ENCODE measurements at regions not wholly inside any gene's neighbourhood (a gene's known extent, or its start where the extent isn't known, plus 50 kb on each side); places are given as distances from the start of the nearest gene placed in this dataset.

DNA sequence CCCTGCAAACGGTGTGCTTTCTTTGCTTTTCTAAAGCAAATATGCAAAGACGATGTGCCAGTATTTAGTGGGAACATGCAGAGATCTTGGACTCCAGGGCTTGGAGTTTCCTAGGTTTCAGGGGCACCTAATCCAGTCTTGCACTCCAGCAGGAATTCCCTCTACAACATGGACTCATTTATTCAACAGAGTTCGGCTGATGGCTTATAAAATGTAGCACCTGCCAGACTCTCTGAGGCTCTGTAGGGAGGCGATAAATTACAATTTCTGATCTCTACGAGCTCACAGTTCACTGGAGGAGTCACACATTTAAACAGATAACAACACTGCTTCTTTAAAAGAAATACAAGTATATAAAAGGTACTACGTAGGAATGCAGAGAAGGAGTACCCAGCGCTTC lies 143.7 kb downstream of the FGF9 start:
- TF ChIP-seq, protein P1, sequence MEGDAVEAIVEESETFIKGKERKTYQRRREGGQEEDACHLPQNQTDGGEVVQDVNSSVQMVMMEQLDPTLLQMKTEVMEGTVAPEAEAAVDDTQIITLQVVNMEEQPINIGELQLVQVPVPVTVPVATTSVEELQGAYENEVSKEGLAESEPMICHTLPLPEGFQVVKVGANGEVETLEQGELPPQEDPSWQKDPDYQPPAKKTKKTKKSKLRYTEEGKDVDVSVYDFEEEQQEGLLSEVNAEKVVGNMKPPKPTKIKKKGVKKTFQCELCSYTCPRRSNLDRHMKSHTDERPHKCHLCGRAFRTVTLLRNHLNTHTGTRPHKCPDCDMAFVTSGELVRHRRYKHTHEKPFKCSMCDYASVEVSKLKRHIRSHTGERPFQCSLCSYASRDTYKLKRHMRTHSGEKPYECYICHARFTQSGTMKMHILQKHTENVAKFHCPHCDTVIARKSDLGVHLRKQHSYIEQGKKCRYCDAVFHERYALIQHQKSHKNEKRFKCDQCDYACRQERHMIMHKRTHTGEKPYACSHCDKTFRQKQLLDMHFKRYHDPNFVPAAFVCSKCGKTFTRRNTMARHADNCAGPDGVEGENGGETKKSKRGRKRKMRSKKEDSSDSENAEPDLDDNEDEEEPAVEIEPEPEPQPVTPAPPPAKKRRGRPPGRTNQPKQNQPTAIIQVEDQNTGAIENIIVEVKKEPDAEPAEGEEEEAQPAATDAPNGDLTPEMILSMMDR (conservative IDR thresholded peaks at IDR 0.05 in 1 of 2, IDR thresholded peaks at IDR 0.05 in 1 of 2; ENCODE audit: low read depth in 1 of 2, low read length in 2 of 2): no peak
- no peak for TF ChIP-seq EZH2 (IDR thresholded peaks at IDR 0.05; ENCODE audit: low read length, missing control alignments)
